HG03097 (cell line): ENCODE measurements at regions not wholly inside any gene's neighbourhood (a gene's known extent, or its start where the extent isn't known, plus 50 kb on each side); places are given as distances from the start of the nearest gene placed in this dataset.

Experiments
- ATAC-seq: cut with Tn5 transposase; IDR thresholded peaks from one replicate; pipeline ENCODE4 v1.9.1; 2021; ENCODE audit not compliant: unreplicated experiment, low FRiP score

DNA sequence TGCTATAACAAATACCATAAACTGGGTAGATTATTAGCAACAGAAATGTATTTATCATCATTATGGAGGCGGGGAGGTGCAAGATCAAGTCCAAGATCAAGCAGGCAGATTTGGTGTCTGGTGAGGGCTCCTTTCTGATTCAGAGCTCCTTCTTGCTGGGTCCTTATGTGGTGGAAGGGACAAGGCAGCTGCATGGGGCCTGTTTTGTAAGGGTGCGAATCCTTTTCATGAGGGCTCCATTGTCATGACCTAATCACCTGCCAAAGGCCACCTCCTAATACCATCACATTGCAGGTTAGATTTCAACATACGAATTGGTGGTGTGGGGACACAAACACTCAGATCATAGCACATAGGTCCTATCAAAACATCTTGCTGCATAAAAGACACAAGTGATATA lies 84.4 kb upstream of the CCDC150 start:
- ATAC-seq = no peak

DNA sequence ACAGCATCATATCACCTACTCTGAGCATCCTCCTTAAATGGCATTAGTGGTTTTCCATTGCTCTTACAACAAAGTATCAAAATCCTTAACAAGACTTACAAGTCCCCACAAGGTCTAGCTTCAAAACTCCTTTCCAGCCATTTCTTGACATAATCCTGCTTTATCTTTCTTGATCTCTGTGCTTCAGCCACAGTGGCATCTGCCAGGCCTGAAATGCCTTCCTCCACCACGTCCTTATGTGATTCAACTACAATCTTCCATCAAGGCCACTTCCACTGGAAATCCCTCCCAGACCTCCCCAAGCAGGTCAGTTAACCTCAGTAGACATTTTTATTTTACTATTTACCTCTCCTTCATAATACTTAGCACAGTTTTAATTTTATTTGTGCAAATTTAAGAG lies 83.8 kb upstream of the CCDC150 start:
- ATAC-seq = no peak

DNA sequence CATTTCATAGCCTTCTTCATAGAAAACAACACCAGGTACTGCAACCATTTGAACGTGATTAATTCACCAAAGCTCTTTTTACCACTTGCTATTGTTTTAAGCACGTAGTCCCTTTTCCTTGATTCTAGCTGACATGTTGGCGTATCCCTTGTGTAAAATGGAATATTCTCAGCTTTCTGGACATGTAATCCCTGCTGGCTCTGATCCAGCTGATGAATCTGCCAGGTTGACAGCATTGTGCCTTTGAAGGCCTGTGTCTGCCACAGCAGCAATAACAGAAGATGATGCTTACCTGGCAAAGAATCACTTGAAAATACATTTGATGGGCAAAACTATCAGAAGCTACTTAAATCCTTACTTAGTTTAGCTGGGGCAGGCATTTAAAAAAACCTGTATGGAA lies 81.0 kb upstream of the CCDC150 start:
- ATAC-seq = no peak

DNA sequence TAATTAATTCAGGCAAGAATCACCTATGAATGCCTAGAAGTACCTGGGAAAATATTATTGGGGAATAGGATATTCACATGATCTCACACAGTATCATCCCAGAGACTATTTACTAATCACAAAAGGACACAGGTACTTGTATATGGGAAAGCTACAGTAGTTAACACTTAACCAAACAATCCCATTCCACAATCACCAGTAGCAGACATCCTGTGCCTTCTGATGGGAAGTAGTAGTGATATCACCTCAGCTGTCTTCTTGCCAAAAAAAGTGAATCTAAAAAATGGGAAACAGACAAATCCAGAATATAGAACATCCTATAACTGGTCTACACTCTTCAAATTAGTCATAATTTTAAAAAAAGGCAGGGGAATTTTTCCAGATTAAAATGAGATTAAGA lies 75.6 kb upstream of the CCDC150 start:
- ATAC-seq = no peak

DNA sequence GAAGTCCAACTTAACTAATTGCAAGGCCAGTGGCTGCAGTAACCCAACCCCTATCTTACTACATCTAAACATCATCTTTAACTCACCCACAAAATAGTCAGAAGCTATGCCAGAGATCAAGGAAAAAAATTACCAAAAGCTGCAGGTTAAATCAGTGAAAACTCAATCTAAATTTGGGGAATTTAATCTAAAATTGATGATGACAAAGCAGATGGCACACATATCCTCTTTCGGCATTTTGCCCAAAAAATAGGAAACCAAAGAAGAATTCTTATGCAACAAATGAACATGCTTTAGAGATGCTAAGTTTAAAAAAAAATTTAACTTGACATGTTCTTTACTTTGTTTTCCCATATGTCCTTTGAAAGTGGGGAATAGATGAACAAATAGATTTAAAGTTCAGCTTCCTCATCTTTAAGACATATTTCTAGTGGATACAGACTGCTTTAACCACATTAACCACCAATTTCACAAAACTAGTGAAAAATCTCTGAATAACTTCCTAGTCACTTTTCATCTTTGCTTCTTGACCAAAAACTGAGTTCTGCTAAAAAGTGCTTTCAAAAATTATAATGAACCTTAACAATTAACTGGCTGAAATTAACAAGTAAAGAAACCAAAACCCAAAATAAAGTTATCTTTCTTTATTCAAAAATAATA lies 74.3 kb upstream of the CCDC150 start:
- no peak for ATAC-seq

DNA sequence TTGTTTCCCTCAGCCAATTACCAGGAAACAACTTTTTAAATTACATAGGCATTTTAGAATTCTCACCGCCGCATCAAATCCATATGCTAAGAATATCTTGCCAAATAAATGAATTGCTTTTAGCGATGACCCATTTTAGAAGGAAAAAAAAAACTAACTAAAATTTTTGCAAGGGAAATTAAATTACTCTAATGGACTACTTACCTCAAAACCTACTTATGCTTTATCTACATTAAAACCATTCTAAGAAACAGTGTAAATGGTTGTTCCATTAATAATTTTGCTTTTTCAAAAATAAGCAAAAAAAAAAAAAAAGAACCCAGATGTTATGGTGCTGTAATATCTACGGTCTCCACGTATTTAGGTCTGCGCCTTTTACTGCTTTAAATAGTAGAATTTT lies 73.5 kb upstream of the CCDC150 start:
- ATAC-seq = no peak

DNA sequence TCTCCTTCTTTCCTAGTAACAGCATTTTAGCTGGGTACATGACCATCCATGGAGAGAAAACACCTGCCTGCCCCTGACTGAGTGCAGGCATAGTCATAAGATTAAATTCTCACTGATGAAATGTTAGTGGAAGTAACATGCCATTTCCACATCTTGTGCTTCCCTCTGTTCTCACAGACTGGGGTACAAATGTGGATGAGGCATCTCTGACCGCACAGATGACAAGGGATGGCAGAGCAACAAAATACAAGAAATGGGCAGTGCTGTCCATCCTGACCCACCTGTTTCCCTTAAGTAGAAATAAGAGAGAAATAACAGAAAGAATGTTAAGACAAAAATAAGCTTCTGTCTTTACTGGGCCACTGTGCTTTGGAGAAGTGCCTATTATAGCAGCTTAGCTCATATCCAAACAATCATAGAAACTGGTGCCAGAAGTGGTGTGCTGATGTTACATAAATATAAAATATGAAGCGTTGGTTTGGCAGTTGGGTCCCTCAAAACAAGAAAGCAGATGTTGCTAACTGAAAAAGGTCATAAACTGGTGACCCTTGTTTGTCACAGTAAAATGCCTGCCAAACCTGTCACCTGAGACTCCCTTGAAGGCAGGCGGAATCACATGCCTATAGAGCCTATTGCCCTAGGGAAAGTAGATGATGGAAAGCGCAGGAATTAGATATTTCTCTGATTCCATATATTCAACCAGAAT lies 72.4 kb upstream of the CCDC150 start:
- no peak for ATAC-seq

DNA sequence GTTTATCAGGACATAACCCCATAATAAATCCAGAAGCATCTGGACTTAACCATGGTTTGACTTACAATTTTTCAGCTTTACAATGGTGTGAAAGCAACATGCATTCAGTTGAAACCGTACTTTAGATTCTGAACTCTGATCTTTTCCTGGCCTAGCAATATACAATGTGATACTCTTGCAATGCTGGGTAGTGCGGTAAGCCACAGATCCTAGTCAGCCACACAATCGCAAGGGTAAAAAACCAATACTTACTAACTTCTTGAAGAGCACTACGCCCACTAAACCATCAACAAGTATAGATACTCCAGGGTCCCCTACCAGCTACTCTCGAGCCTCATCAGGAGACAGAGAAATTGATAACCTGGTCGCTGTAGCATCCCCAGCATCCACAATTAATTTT lies 71.0 kb upstream of the CCDC150 start:
- no peak for ATAC-seq

DNA sequence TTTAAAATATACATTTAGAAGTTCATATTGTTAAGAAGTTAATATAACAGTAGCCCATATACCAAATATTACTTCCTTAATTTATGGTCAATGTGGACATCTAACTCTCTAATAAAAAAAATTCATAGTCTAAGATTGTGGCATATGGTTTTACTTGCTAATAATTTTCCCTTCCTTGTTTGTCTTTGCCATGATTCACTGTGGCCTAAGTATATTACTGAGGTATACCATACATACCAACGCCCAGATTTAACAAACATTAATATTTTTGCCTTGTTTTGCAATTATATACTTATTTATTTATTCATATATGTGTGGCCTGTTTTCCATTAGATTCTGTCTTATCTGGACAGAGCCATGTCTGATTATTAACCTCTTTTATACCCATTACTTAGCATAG lies 54.6 kb upstream of the CCDC150 start:
- no peak for ATAC-seq

DNA sequence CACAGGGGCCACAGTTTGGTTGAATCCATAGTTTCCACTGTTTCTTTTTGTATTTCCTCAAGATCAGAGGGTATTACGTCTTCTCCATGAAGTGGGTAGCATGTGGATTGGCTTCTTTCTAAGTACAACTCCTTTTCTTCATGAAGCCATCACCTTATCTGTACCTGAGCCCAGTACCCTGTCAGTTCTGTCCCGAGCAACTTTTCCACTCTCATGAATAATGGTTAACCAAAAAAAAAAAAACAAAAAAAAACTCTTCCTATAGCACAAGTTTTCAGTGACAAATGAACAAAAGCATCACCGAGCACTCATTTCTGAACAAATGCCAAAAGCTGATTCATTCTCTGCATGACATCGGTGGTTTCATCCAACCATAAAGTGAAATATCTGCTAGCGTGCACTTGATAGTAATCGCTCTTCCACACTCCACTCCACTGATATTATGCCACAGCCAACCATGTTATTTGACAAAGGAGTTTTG lies 53.0 kb upstream of the CCDC150 start:
- ATAC-seq = no peak

DNA sequence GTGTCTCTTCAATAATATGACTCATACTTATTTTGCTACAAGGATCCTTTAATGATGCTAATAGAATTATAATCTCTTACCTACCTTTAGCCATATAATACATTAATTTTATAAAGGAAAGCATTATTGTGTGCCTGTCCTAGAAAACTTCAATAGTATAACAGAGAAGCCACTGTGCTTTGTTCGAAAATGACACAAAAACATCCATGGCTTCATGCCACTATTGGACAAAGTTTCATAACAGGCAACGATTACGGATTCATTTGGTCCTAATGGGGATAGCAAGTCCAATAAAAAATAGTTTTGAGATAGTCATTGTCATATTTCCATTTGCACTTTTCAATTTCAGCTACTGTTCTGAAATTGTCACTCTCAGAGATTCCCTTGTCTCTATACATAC lies 52.5 kb upstream of the CCDC150 start:
- no peak for ATAC-seq

DNA sequence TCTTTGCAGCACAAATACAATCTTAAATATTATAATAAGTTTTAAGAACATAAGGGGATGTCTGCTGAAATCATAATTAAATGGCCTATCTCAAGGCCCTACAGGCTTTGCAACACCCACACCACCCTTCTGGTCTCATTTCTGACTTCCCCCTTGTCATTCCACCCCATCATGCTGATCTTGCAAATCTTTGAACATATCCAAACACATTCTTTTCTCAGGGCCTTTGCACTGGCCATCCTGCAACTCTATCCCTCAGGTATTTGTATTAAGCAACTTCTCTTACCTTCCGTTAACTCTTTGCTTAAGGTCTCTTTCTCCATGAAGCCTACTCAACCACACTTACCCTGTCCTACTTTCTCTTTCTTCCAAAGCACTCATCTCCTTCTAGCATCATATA lies 51.8 kb upstream of the CCDC150 start:
- ATAC-seq = no peak

DNA sequence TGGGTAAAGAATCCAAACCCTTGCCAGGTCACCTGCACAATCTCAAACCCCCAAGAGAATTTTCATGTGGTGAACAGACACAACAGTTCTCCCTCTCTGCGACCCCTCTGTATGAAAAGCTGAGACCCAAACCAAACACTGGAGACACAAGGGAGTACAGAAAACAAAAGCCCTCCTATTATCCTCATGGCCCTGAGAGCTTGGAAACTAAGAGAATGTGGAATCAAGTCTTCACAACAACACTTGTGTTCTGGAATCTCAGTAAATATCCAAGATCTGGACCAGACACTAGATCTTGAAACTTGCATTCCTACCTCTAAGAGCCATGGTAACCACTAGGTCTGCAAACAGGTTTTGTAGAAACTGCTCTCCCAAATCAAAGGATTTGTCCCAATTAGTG lies 50.1 kb upstream of the CCDC150 start:
- no peak for ATAC-seq
